Adrenal gland (tissue), 9 donors: ENCODE measurements at regions not wholly inside any gene's neighbourhood (a gene's known extent, or its start where the extent isn't known, plus 50 kb on each side); places are given as distances from the start of the nearest gene placed in this dataset.

Experiments
- DNase-seq, 7 donors: peaks; one replicate each; pipeline ENCODE4 v3.0.0-alpha.2; 2019 to 2020
- H3K27ac ChIP-seq, 5 donors: fragments of 200-600 bp; sonication (generic) in 4 of 5; 1 replicate in 3 of 5; 2 replicates in 2 of 5; pipeline versions ENCODE4 v1.5.1 to v1.8.0; 2016 to 2020; ENCODE audit warnings: mild to moderate bottlenecking in 1 of 5
- H3K27me3 ChIP-seq: fragments of 200-600 bp; 2 replicates; pipeline ENCODE4 v1.8.0; 2021
- H3K36me3 ChIP-seq, 2 donors: fragments of 200-600 bp; replicated peaks in 1 of 2; 1 replicate in 1 of 2; 2 replicates in 1 of 2; pipeline versions ENCODE4 v1.5.1 to v1.8.0; 2018 to 2022
- H3K4me1 ChIP-seq, 2 donors: fragments of 200-600 bp; replicated peaks in 1 of 2; 1 replicate in 1 of 2; 2 replicates in 1 of 2; pipeline versions ENCODE4 v1.5.1 to v1.8.0; 2018 to 2021
- H3K4me3 ChIP-seq, 4 donors: fragments of 200-600 bp; sonication (generic) in 3 of 4; one replicate each; pipeline ENCODE4 v1.5.1; 2016 to 2018
- H3K9me3 ChIP-seq, 3 donors: fragments of 200-600 bp; sonication (generic) in 1 of 3; replicated peaks in 1 of 3; 1 replicate in 2 of 3; 2 replicates in 1 of 3; pipeline versions ENCODE4 v1.5.1 to v1.8.0; 2016 to 2021
- POLR2A ChIP-seq, 2 donors: fragments of 450-650 bp; IDR thresholded peaks; one replicate each; pipeline ENCODE4 v1.6.1; 2017; ENCODE audit warnings: antibody characterized with exemption in 2 of 2, mild to moderate bottlenecking in 2 of 2, moderate library complexity in 1 of 2
- WGBS, 4 donors: extraction: QIAGEN DNeasy Blood & Tissue Kit in 2 of 4; methylation state at CpG; one replicate each; pipeline versions ENCODE4 v1.1.5 to v1.1.7; 2013 to 2017; 5-methylcytosine and 5-hydroxymethylcytosine counted together
- intact Hi-C, 2 donors: fragments of 100-400 bp; cut with DNase I; formaldehyde crosslinking; loops; one replicate each; pipeline versions ENCODE4 v1.14.1 to v1.15.0; 2022 to 2023
- TF ChIP-seq, protein P1 (sequence below), 6 experiments: fragments of 450-650 bp in 4 of 6; fragments of 200-600 bp in 2 of 6; sonication (generic) in 1 of 6; IDR thresholded peaks; 1 replicate in 5 of 6; 2 replicates in 1 of 6; pipeline versions ENCODE4 v1.5.1 to v1.8.0; 2016 to 2021; ENCODE audit warnings: antibody characterized with exemption in 6 of 6, mild to moderate bottlenecking in 2 of 6, moderate library complexity in 1 of 6
- donor health status: healthy with polysubstance abuse.
- donor health status: Bipolar disorder and iron deficiency.
- donor health status: DM: yes; HTN: yes; CAD: no.
- donor health status: DM: no; HTN: no; CAD: no.
- donor health status: DM: no; HTN: no; CAD: no.

DNA sequence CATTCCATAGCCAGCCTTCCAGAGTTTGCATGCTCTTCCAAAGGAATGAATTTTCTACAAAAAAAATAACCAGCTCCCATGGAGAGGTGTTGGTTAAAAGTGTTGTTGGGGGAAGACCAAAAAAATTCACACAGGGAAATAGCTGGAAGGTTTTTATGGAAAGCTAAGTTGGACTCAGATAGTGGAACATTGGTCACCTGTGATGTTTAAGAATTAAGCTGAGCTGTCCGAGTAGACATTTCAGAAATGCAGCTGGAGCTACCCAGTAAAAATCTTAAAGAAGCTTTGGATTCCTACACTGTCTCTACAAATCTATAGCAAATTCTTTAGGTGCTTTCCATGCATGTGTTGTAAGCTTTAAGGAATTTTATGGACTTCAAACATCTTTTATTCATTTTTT is 155.5 kb downstream of the THBS2 start:
- no peaks in the 10 kb centered on the region for H3K36me3 ChIP-seq
- H3K4me1 ChIP-seq: no peaks in the 10 kb centered on the region
- H3K9me3 ChIP-seq: no peaks in the 10 kb centered on the region
- TF ChIP-seq, protein P1, sequence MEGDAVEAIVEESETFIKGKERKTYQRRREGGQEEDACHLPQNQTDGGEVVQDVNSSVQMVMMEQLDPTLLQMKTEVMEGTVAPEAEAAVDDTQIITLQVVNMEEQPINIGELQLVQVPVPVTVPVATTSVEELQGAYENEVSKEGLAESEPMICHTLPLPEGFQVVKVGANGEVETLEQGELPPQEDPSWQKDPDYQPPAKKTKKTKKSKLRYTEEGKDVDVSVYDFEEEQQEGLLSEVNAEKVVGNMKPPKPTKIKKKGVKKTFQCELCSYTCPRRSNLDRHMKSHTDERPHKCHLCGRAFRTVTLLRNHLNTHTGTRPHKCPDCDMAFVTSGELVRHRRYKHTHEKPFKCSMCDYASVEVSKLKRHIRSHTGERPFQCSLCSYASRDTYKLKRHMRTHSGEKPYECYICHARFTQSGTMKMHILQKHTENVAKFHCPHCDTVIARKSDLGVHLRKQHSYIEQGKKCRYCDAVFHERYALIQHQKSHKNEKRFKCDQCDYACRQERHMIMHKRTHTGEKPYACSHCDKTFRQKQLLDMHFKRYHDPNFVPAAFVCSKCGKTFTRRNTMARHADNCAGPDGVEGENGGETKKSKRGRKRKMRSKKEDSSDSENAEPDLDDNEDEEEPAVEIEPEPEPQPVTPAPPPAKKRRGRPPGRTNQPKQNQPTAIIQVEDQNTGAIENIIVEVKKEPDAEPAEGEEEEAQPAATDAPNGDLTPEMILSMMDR (IDR thresholded peaks at IDR 0.05): no peak
- TF ChIP-seq POLR2A (IDR thresholded peaks at IDR 0.05): no peak
- no peak for DNase-seq
- H3K27ac ChIP-seq: no peak overlapping the region
- 67 to 78% (median 71%) methylated on average over 1 of the region's 1 CpG for WGBS, 4 donors
- intact Hi-C loops: no loop called here
- no peaks in the 10 kb centered on the region for H3K27me3 ChIP-seq
- H3K4me3 ChIP-seq: no peak overlapping the region

DNA sequence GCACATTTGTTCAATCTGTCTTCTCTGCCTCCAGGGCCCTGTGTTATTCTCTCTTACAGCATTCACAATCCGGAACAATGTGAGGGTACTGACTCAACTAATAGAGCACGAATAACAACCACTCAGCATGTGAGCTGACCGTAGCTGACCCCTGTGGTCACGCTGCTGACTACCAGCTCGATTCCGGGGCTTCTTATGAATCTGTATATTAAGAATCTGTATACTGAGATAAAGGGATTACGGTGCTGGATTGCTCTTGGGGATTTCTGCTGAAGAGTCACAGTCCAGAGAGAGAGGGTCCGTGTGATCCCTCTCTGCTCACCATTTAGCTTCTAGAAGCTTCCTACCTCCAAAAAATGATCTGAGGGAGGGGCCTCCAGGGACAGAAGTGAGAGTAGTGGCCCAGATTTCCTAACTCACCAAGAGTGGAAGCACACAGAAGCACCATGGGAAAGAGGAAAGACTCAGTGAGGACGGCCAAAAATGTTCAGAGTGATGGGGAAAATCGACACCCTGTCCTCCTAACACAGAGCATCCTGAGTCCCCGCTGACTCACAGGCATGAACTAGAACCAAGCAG is 156.2 kb downstream of the THBS2 start:
- 78 to 89% (median 82%) methylated on average over 9 to 11 of the region's 11 CpGs for WGBS, 4 donors
- no peak for DNase-seq
- TF ChIP-seq POLR2A (IDR thresholded peaks at IDR 0.05): no peak
- TF ChIP-seq, protein P1 (IDR thresholded peaks at IDR 0.05): no peak
- H3K9me3 ChIP-seq: no peaks in the 10 kb centered on the region
- H3K4me1 ChIP-seq: no peaks in the 10 kb centered on the region
- H3K27me3 ChIP-seq: no peaks in the 10 kb centered on the region
- H3K27ac ChIP-seq: no peak overlapping the region
- H3K4me3 ChIP-seq: no peak overlapping the region
- intact Hi-C loops: no loop called here
- H3K36me3 ChIP-seq: no peaks in the 10 kb centered on the region

DNA sequence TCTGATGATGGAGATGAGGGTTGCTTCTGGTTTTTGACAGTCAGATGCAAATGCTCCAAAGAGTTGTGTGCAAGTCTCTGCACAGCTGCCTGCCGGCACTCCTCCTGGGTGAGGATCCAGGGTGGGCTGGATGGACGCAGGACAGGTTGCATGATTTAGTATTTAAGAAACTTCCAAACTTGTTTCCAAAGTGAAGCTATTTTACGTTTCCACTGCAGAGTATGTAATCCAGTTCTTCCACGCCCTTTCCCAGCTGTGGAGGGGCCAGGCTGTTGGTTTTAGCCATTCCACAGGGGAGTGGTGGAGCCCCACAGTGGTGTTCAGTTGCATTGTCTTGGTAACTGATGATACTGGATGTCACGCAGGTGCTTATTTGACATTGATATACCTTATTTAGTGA is 157.3 kb downstream of the THBS2 start:
- Histone ChIP-seq H3K27me3 (no peaks in the 10 kb centered on the region), H3K27ac (no peak overlapping the region), H3K4me3 (no peak overlapping the region), H3K9me3 (no peaks in the 10 kb centered on the region), H3K36me3 (no peaks in the 10 kb centered on the region), H3K4me1 (no peaks in the 10 kb centered on the region)
- no peak for TF ChIP-seq POLR2A (IDR thresholded peaks at IDR 0.05)
- TF ChIP-seq, protein P1 (IDR thresholded peaks at IDR 0.05): no peak
- 81 to 86% (median 84%) methylated on average over 5 of the region's 5 CpGs for WGBS, 4 donors
- DNase-seq: no peak
- intact Hi-C loops: no loop called here

DNA sequence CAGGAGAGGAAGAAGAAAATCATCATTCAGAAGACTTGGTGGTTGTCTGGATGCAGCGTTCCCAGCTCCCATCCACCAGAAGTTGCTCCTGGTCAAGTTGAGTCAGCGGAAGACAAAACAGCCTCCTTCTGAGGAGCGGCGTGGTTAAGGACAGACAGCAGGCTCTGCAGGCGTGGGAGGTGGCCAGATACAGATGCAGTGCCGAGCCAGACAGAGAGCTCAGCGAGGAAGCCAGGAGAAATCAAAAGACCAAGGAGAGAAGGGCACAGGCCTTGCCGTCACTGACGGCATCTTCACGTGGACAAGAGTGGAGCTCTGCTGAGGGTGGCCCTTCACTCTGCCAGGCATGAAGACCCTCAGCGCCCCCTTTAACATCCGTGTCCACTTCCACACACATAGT is 158.5 kb downstream of the THBS2 start:
- Histone ChIP-seq H3K27me3 (no peaks in the 10 kb centered on the region), H3K4me3 (no peak overlapping the region), H3K9me3 (peaks cover 0 to 7% (median 0%) of the 10 kb centered on the region in 3 donors), H3K27ac (no peak overlapping the region), H3K36me3 (no peaks in the 10 kb centered on the region), H3K4me1 (no peaks in the 10 kb centered on the region)
- DNase-seq: no peak
- TF ChIP-seq, protein P1 (IDR thresholded peaks at IDR 0.05): no peak
- no peak for TF ChIP-seq POLR2A (IDR thresholded peaks at IDR 0.05)
- 69 to 87% (median 76%) methylated on average over 11 to 12 of the region's 12 CpGs for WGBS, 4 donors
- intact Hi-C loops: no loop called here
